Upper lobe of left lung (tissue), 4 donors: ENCODE measurements at regions not wholly inside any gene's neighbourhood (a gene's known extent, or its start where the extent isn't known, plus 50 kb on each side); places are given as distances from the start of the nearest gene placed in this dataset.
"Not testable (repeated sequence)": the region's sequence is repeated elsewhere in the genome, so short reads cannot be mapped to it uniquely, and the experiment has no call there.

Experiments
- CTCF ChIP-seq, 6 experiments: fragments of 450-650 bp in 4 of 6; fragments of 200-600 bp in 2 of 6; sonication (generic) in 2 of 6; IDR thresholded peaks; one replicate each; pipeline ENCODE4 v1.5.1; 2016 to 2019; ENCODE audit warnings: antibody characterized with exemption in 6 of 6
- POLR2A ChIP-seq, 4 donors: fragments of 450-650 bp; IDR thresholded peaks; one replicate each; pipeline ENCODE4 v1.5.1; 2016 to 2017; ENCODE audit warnings: antibody characterized with exemption in 4 of 4, mild to moderate bottlenecking in 2 of 4

GRCh38 chr12:127048525-127048924 lies 1218.4 kb upstream of the TMEM132C start:
- TF ChIP-seq CTCF, POLR2A (IDR thresholded peaks at IDR 0.05): not testable (repeated sequence)
